Left ventricle myocardium inferior (tissue), 1 donor: ENCODE measurements at regions not wholly inside any gene's neighbourhood (a gene's known extent, or its start where the extent isn't known, plus 50 kb on each side); places are given as distances from the start of the nearest gene placed in this dataset.

ENCODE experiments used
- DNase-seq: peaks from one replicate; pipeline ENCODE4 v3.0.0-alpha.2; 2020
- H3K27ac ChIP-seq: fragments of 200-600 bp; replicated peaks from 2 replicates; pipeline ENCODE4 v1.8.0; 2021
- H3K27me3 ChIP-seq: fragments of 200-600 bp; 2 replicates; pipeline ENCODE4 v1.8.0; 2021; ENCODE audit warnings: low read depth
- H3K36me3 ChIP-seq: fragments of 200-600 bp; 2 replicates; pipeline ENCODE4 v1.8.0; 2021
- H3K4me1 ChIP-seq: fragments of 200-600 bp; 2 replicates; pipeline ENCODE4 v1.8.0; 2021
- H3K4me3 ChIP-seq: fragments of 200-600 bp; 2 replicates; pipeline ENCODE4 v1.8.0; 2021; ENCODE audit warnings: mild to moderate bottlenecking, moderate library complexity
- H3K9me3 ChIP-seq: fragments of 200-600 bp; replicated peaks from 2 replicates; pipeline ENCODE4 v1.8.0; 2021
- intact Hi-C: fragments of 100-400 bp; cut with micrococcal nuclease; formaldehyde crosslinking; loops from one replicate; pipeline ENCODE4 v1.11.0; 2022
- TF ChIP-seq, protein P1 (sequence below): fragments of 200-600 bp; IDR thresholded peaks from 2 replicates; pipeline ENCODE4 v1.8.0; 2021; ENCODE audit warnings: antibody characterized with exemption, mild to moderate bottlenecking, borderline replicate concordance
- donor health status: DM: no; HTN: yes; CAD: no; lungs with severe emphysema.

GRCh38 chr13:22789027-22789593 is 391.7 kb upstream of the SGCG start:
- TF ChIP-seq, protein P1, sequence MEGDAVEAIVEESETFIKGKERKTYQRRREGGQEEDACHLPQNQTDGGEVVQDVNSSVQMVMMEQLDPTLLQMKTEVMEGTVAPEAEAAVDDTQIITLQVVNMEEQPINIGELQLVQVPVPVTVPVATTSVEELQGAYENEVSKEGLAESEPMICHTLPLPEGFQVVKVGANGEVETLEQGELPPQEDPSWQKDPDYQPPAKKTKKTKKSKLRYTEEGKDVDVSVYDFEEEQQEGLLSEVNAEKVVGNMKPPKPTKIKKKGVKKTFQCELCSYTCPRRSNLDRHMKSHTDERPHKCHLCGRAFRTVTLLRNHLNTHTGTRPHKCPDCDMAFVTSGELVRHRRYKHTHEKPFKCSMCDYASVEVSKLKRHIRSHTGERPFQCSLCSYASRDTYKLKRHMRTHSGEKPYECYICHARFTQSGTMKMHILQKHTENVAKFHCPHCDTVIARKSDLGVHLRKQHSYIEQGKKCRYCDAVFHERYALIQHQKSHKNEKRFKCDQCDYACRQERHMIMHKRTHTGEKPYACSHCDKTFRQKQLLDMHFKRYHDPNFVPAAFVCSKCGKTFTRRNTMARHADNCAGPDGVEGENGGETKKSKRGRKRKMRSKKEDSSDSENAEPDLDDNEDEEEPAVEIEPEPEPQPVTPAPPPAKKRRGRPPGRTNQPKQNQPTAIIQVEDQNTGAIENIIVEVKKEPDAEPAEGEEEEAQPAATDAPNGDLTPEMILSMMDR, result no peak
- intact Hi-C loops, result no loop called here
- Histone ChIP-seq H3K4me3 (no peak overlapping the region), H3K4me1 (no peaks in the 10 kb centered on the region), H3K36me3 (no peaks in the 10 kb centered on the region), H3K27ac (no peak overlapping the region), H3K9me3 (no peaks in the 10 kb centered on the region), H3K27me3 (peaks cover 54% of the 10 kb centered on the region)
- no peak for DNase-seq

DNA sequence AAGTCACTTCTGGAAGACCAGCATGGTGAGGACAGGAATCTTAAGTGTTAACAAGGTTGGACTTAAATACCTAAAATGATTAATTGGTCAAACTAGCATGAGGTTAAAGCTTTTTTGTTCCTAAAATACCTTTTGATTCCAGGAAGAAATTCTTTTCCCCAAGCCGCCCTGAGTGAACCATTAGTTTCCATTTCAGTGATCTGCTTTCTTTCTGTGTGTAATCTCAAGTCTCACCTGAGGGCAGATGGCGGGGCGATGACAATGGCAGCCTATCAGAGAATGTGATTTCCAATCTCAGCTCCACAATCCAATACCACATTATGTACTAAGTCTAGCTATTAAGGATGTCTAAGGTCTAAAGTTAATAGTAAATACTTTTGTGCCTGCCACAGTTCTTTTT is 390.9 kb upstream of the SGCG start:
- no peak for DNase-seq
- intact Hi-C loops, result no loop called here
- Histone ChIP-seq H3K4me3 (no peak overlapping the region), H3K27me3 (peaks cover 54% of the 10 kb centered on the region), H3K9me3 (no peaks in the 10 kb centered on the region), H3K36me3 (no peaks in the 10 kb centered on the region), H3K4me1 (no peaks in the 10 kb centered on the region), H3K27ac (no peak overlapping the region)
- TF ChIP-seq, protein P1, result no peak

- Histone ChIP-seq H3K36me3 (no peaks in the 10 kb centered on the region), H3K27ac (no peak overlapping the region), H3K27me3 (peaks cover 35% of the 10 kb centered on the region), H3K4me3 (no peak overlapping the region), H3K9me3 (no peaks in the 10 kb centered on the region), H3K4me1 (no peaks in the 10 kb centered on the region)
- intact Hi-C loops, result no loop called here
- TF ChIP-seq, protein P1, result no peak
- DNase-seq, result no peak
Observed at GRCh38 chr13:22793598-22794134, 387.1 kb upstream of the SGCG start.

DNA sequence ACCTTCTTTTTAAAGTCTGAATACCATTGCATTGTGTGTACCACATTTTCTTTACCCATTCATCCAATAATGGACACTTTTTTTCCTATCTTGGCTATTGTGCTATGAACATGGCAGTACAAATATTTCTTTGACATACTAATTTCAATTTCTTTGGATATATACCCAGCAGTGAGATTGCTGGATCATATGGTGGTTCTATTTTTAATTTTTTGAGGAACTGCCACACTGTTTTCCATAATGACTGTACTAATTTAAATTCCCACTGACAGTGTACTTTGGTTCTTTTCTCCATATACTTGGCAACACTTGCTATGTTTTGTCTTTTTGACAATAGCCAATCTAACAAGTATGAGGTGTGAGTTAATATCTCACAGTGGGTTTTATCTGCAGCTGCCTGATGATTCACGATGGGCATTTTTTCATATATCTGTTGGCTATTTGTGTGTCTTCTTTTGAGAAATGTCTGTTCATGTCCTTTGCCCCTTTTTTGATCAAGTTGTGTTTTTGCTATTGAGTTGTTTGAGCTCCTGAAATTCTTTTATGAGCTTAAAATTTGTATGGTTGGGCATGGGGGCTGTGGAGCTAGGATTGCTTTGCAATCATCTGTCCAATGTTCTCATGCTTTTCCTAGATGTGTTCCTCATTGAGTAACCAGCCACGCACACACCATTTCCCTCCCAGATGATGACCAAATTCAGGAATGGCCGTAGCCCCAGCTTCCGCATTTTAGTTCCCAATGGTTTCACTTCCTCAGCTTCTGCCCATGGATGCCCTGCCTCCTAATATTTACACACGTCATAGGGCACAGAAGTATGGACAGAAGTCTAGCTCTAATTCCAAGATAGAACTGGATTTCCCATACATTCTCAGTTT is 380.0 kb upstream of the SGCG start:
- Histone ChIP-seq H3K27me3 (peaks cover 5% of the 10 kb centered on the region), H3K27ac (no peak overlapping the region), H3K4me1 (no peaks in the 10 kb centered on the region), H3K4me3 (no peak overlapping the region), H3K9me3 (no peaks in the 10 kb centered on the region), H3K36me3 (no peaks in the 10 kb centered on the region)
- intact Hi-C loops, result loop anchor here (5.0 kb wide), 1 partner anchor 217 kb away; no protein-coding TSS in a partner anchor
- peak; percentile 19 for DNase-seq
- TF ChIP-seq, protein P1, result no peak

GRCh38 chr13:22801402-22802003 is 379.3 kb upstream of the SGCG start:
- H3K4me1 ChIP-seq, result no peaks in the 10 kb centered on the region
- H3K9me3 ChIP-seq, result no peaks in the 10 kb centered on the region
- no peak for DNase-seq
- peaks cover 5% of the 10 kb centered on the region for H3K27me3 ChIP-seq
- no peaks in the 10 kb centered on the region for H3K36me3 ChIP-seq
- no peak overlapping the region for H3K4me3 ChIP-seq
- no peak overlapping the region for H3K27ac ChIP-seq
- intact Hi-C loops, result loop anchor here (5.0 kb wide), 1 partner anchor 216 kb away; no protein-coding TSS in a partner anchor
- TF ChIP-seq, protein P1, result peak; percentile 48
